ENCODE measurements at regions not wholly inside any gene's neighbourhood (a gene's known extent, or its start where the extent isn't known, plus 50 kb on each side); places are given as distances from the start of the nearest gene placed in this dataset.
"Not testable (repeated sequence)": the region's sequence is repeated elsewhere in the genome, so short reads cannot be mapped to it uniquely, and the experiment has no call there.

DNA sequence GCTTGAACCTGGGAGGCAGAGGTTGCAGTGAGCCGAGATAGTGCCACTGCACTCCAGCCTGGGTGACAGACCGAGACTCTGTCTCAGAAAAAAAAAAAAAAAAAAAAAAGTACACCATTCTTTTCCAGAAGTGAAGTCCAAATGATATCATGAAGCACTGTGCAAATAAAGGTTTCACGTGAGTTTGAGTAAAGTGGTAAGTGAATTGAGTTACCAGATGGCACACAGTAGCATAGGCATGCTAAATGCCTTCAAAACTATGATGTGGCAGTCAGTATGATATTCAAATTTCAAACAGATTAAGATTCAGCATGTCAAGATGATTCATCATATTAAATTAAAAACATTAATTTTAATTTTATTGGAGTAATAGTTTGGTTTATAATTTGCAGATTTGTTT, 195.2 kb downstream of the TAF11L14 start:
- DNase-seq (ENCODE audit: insufficient read length), result no peak
- TF ChIP-seq TAF1 (IDR thresholded peaks at IDR 0.05; ENCODE audit: borderline replicate concordance, low read depth, low read length) (no peak), POLR2AphosphoS5 (IDR thresholded peaks at IDR 0.05; ENCODE audit: low read depth, low read length) (no peak), POLR2A (IDR thresholded peaks at IDR 0.05; ENCODE audit: low read depth, low read length) (no peak)
- FAIRE-seq, result no peak

DNA sequence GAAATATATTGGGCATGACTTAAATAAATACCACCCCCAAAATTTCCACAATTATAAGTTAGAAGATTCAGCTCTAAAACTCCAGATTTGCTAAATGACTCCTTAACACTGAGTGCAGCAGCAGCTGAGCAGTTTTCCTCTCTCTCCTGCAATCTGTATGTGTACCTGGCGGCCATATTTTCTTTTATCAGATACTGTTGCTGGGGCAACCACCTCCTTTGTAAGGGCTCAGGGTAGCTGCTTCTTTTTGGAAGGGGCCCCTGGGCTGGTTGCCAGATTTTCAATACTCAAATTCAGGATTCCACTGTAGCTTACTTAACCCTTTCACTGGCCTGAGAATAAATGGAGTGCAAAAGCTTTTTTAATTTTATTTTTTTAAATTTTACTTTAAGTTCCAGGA, 197.0 kb downstream of the TAF11L14 start:
- FAIRE-seq (no peak), DNase-seq (ENCODE audit: insufficient read length) (no peak)
- no peak for TF ChIP-seq POLR2AphosphoS5 (IDR thresholded peaks at IDR 0.05; ENCODE audit: low read depth, low read length)
- no peak for TF ChIP-seq POLR2A (IDR thresholded peaks at IDR 0.05; ENCODE audit: low read depth, low read length)
- no peak for TF ChIP-seq TAF1 (IDR thresholded peaks at IDR 0.05; ENCODE audit: borderline replicate concordance, low read depth, low read length)

DNA sequence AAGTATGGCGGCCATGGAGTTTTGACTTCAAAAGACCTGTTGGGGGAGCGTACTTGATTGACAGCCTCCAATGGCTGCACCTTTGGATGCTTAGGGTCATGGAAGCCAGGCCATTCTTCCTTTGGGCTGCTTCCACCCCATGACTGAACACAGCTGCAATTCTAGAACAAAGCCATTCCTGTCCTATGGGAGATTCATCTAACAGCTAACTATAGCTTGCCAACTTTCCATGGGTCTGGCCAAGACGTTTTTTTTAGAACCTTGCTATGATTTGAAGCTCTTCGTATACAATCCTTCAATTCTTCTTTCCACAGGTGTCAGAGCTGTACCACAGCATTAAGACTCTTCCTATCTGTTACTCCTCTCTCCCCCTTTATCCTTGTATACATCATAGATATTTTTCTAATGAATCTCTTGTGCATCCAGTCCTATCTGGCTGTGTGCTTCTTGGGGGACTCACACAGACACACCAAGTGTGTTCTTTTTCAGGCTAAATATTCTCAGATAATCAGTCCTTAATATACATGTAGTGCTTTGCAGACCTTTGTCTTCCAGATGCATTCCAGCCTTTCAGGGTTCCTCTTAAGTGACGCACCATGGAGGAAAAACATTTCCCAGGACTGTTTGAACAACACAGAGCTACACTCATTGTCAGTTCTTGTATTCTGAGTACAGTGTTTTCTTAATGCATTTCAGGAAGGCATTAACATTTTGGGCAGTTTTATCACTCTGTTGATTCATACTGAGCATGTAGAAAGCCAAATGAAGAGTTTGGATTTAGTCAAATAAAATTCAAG, 198.9 kb downstream of the TAF11L14 start:
- DNase-seq (ENCODE audit: insufficient read length) (no peak), FAIRE-seq (no peak)
- no peak for TF ChIP-seq POLR2AphosphoS5 (IDR thresholded peaks at IDR 0.05; ENCODE audit: low read depth, low read length)
- no peak for TF ChIP-seq TAF1 (IDR thresholded peaks at IDR 0.05; ENCODE audit: borderline replicate concordance, low read depth, low read length)
- TF ChIP-seq POLR2A (IDR thresholded peaks at IDR 0.05; ENCODE audit: low read depth, low read length), result no peak

DNA sequence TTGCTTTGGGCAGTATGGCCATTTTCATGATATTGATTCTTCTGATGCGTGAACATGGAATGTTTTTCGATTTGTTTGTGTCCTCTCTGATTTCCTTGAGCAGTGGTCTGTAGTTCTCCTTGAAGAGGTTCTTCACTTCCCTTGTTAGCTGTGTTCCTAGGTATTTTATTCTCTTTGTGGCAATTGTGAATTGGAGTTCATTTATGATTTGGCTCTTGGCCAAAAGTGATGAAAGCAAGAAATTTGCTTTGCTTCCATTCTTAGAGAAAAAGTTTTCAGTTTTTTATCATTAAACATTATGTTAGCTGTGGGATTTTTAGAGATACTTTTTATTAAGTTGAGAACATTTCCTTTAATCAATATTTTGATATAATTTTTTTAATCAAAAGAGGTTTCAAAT, 203.5 kb downstream of the TAF11L14 start:
- FAIRE-seq, result no peak

DNA sequence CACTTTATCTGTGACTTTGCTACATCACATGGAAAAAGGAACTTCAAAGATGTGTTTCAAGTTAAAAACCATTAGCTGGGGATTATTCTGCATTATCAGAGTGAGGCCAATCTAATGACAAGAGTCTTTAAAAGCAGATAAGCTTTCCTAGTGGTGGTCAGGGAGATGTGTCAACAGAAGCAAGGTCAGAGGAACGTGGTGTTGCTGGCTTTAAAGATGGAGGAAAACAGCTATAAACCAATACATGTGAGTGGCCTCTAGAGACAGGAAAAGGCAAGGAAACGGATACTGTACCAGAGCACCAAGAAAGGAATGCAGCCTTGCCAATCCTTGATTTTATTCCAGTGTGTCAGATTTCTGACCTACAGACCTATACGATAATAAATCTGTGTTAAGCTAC, 204.2 kb downstream of the TAF11L14 start:
- no peak for FAIRE-seq

More for the DNA sequence above, 203.5 kb downstream of the TAF11L14 start:
- TF ChIP-seq POLR2A (IDR thresholded peaks at IDR 0.05; ENCODE audit: low read depth, low read length), result no peak
- no peak for TF ChIP-seq POLR2AphosphoS5 (IDR thresholded peaks at IDR 0.05; ENCODE audit: low read depth, low read length)
- no peak for TF ChIP-seq TAF1 (IDR thresholded peaks at IDR 0.05; ENCODE audit: borderline replicate concordance, low read depth, low read length)
- DNase-seq (ENCODE audit: insufficient read length), result no peak

DNA sequence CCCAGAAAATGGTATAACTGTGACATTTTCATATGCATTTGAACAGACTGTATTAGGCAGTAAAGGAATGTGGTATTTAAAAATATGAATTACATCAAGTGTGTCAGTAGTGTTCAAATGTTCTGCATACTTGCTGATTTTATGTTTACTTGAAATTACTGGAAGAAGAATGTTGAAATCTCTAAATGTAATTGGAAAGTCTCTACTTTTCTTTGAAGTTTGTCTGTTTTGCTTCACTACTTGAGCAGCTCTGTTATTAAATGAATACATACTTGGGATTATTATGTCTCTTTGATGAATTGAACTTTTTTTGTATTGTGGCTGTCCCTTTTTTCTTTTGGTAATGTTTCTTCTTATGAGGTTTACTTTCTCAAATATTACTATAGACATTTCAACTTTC, 205.6 kb downstream of the TAF11L14 start:
- no peak for TF ChIP-seq POLR2AphosphoS5 (IDR thresholded peaks at IDR 0.05; ENCODE audit: low read depth, low read length)
- TF ChIP-seq POLR2A (IDR thresholded peaks at IDR 0.05; ENCODE audit: low read depth, low read length), result no peak
- TF ChIP-seq TAF1 (IDR thresholded peaks at IDR 0.05; ENCODE audit: borderline replicate concordance, low read depth, low read length), result no peak
- no peak for DNase-seq (ENCODE audit: insufficient read length)
- FAIRE-seq, result no peak

More for the DNA sequence above, 204.2 kb downstream of the TAF11L14 start:
- no peak for DNase-seq (ENCODE audit: insufficient read length)
- TF ChIP-seq POLR2A (IDR thresholded peaks at IDR 0.05; ENCODE audit: low read depth, low read length) (no peak), POLR2AphosphoS5 (IDR thresholded peaks at IDR 0.05; ENCODE audit: low read depth, low read length) (no peak), TAF1 (IDR thresholded peaks at IDR 0.05; ENCODE audit: borderline replicate concordance, low read depth, low read length) (no peak)

DNA sequence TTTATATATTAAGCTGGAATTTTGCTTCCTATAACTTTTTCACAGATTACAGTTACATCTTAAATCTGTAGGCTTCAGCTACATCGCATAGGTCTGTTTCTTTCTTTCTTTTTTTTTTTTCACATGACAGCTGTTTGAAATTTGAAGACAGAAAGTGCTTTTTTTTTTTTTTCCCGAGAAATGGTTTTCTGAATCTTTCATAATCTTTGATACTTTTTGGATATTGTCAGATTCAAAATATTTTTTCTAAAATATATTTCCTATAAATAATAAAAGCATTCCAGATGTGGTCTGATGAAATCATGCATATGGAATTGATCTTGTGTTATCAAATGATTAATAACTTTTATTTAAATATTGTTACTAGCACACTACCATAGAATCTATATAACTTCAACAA, 212.2 kb downstream of the TAF11L14 start:
- DNase-seq (ENCODE audit: insufficient read length) (no peak), FAIRE-seq (no peak)
- TF ChIP-seq POLR2A (IDR thresholded peaks at IDR 0.05; ENCODE audit: low read depth, low read length), result no peak
- no peak for TF ChIP-seq TAF1 (IDR thresholded peaks at IDR 0.05; ENCODE audit: borderline replicate concordance, low read depth, low read length)
- no peak for TF ChIP-seq POLR2AphosphoS5 (IDR thresholded peaks at IDR 0.05; ENCODE audit: low read depth, low read length)

DNA sequence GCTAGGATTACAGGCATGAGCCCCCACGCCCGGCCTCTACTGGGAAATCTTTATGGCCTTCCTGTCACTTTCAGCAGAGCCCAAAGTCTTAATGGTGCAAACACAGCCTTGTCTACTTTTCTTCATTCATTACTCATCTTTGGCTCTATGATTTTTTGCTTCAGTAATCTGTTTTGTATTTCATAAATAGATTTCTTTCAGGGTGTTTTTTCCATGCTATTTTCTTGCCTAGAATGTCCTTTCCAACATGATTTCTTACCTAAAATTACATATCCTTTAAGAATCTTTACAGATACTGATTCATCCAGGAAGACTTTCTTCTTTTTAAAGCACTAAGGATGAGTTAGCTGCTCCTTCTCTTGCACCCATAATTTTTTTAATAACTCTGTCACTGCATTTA, 213.0 kb downstream of the TAF11L14 start:
- TF ChIP-seq POLR2AphosphoS5 (IDR thresholded peaks at IDR 0.05; ENCODE audit: low read depth, low read length) (no peak), TAF1 (IDR thresholded peaks at IDR 0.05; ENCODE audit: borderline replicate concordance, low read depth, low read length) (no peak), POLR2A (IDR thresholded peaks at IDR 0.05; ENCODE audit: low read depth, low read length) (no peak)
- no peak for FAIRE-seq

DNA sequence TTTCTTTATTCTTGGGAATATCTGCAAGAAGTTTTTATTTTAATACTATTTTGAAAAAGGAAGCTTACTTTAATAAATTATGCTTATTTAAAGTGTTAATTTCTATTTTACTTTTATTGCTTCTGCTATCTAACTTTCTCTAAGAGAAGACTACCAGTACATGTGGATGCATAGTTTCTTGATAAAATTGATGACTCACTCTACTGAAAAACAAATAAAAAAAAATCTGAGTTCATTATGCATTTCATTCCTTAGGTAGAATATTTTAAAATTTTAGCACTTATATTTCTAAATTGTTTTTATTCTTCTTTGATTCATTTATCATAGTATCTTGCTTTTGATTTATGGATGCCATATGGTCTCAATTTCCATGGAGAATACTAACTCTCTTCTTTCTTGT, 217.9 kb downstream of the TAF11L14 start:
- FAIRE-seq (no peak), DNase-seq (ENCODE audit: insufficient read length) (no peak)
- TF ChIP-seq TAF1 (IDR thresholded peaks at IDR 0.05; ENCODE audit: borderline replicate concordance, low read depth, low read length) (no peak), POLR2A (IDR thresholded peaks at IDR 0.05; ENCODE audit: low read depth, low read length) (no peak), POLR2AphosphoS5 (IDR thresholded peaks at IDR 0.05; ENCODE audit: low read depth, low read length) (no peak)

More for the DNA sequence above, 213.0 kb downstream of the TAF11L14 start:
- no peak for DNase-seq (ENCODE audit: insufficient read length)

DNA sequence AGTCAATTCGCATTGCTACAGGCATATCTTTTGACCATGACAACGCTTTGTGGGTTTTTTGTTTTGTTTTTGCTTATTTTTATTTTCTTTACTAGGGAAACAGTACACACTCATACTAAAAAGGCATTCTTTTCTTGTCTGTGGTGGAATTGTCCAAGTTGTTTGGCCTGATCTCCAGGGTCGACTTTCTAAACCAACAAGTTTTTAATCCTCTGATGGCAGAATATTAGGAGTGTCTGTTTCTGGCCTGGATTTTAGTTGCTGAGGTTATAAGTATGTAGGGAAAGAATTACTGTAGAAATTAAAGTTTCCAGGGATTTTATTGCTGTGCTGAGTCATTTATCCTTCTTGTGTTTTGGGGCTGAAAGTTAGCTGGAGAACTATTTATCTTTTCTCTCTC, 218.5 kb downstream of the TAF11L14 start:
- TF ChIP-seq TAF1 (IDR thresholded peaks at IDR 0.05; ENCODE audit: borderline replicate concordance, low read depth, low read length) (no peak), POLR2AphosphoS5 (IDR thresholded peaks at IDR 0.05; ENCODE audit: low read depth, low read length) (no peak), POLR2A (IDR thresholded peaks at IDR 0.05; ENCODE audit: low read depth, low read length) (no peak)
- DNase-seq (ENCODE audit: insufficient read length) (no peak), FAIRE-seq (no peak)

DNA sequence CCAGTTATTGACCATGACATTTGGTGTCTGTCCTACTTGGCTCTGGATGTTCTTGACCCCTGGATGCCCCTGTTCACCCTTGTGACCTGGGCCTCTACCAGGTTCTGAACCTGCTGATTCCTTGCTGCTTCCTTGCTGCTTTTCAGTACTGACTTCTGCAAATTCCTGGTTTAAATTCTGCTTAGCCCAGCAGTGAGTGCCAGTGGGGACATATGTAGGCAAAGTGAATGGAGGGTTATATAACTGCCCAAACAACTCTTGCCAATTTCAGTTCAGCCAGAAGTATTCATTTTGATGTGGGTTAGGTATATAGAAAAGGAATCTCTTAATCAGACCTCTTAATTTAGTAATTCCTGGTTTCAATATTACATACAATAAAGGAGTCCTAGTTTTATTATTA, 220.6 kb downstream of the TAF11L14 start:
- FAIRE-seq (no peak), DNase-seq (ENCODE audit: insufficient read length) (no peak)
- TF ChIP-seq POLR2A (IDR thresholded peaks at IDR 0.05; ENCODE audit: low read depth, low read length) (no peak), TAF1 (IDR thresholded peaks at IDR 0.05; ENCODE audit: borderline replicate concordance, low read depth, low read length) (no peak), POLR2AphosphoS5 (IDR thresholded peaks at IDR 0.05; ENCODE audit: low read depth, low read length) (no peak)

DNA sequence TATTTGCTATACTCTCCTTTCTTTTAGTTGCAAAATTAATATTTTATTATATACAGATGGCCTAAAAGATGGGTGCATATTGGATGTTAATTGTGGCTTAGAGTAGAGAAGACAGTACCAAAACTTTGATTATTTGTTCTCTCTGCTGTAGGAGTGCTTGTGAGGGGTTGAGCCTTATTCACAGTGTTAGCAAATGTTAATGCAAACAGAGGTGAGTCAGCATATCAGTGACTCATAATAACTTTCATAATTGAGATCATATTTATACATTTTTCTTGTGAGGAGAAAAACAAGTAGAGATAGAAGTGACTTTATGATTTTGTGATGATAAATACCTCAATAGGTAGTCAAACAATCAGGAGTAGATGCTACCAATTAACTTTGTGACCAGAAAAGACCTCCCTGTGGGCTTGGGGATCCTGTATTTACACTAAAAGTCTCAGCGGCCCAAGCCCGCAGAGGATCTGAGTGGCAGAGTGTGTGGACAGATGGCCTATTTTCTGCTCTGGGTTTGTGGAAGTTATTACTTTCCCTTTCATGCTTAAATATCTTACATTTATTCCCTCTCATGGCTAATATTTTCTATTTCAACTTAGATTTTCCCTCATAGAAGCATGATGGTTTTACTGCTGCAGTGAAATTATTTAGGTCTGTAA, 226.5 kb downstream of the TAF11L14 start:
- FAIRE-seq, result no peak
- no peak for DNase-seq (ENCODE audit: insufficient read length)
- TF ChIP-seq POLR2AphosphoS5 (IDR thresholded peaks at IDR 0.05; ENCODE audit: low read depth, low read length) (no peak), POLR2A (IDR thresholded peaks at IDR 0.05; ENCODE audit: low read depth, low read length) (no peak), TAF1 (IDR thresholded peaks at IDR 0.05; ENCODE audit: borderline replicate concordance, low read depth, low read length) (no peak)

DNA sequence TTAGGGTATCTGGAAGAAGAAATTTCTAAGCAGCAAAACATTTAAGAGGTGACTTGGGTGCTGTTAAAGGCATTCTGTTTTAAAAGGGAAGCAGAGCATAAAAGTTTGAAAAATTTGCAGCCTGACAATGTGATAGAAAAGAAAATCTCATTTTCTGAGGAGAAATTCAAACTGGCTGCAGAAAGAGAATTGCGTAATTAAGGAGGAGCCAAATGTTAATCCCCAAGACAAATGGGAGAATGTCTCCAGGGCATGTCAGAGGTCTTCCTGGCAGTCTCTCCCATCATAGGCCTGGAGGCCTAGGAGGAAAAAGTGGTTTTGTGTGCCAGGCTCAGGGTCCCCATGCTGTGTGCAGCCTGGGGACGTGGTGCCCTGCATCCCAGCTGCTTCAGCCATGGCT, 230.6 kb downstream of the TAF11L14 start:
- not testable (repeated sequence) for FAIRE-seq

DNA sequence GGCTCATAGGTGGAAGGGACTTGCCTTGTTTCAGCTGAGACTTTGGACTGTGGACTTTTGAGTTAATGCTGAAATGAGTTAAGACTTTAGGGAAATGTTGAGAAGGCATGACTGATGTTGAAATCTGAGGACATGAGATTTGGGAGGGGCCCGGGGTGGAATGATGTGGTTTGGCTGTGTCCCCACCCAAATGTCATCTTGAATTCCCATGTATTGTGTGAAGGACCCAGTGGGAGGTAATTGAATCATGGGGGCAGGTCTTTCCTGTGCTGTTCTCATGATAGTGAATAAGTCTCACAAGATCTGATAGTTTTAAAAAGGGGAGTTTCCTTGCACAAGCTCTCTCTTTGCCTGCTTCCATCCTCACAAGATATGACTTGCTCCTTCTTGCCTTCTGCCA, 231.7 kb downstream of the TAF11L14 start:
- not testable (repeated sequence) for DNase-seq (ENCODE audit: insufficient read length); FAIRE-seq

More for the DNA sequence above, 230.6 kb downstream of the TAF11L14 start:
- not testable (repeated sequence) for DNase-seq (ENCODE audit: insufficient read length)

Data from GM12892 (cell line).